H1 (cell line): ENCODE measurements at regions not wholly inside any gene's neighbourhood (a gene's known extent, or its start where the extent isn't known, plus 50 kb on each side); places are given as distances from the start of the nearest gene placed in this dataset.

Source experiments
- CTCF ChIA-PET: fragments of 300-600 bp; sonication (Branson Sonifier 250); formaldehyde crosslinking; loops from one replicate; lab custom pipeline; 2021; ENCODE audit not compliant: partially characterized antibody; lab: Charles Lee
- POLR2A ChIA-PET: fragments of 300-600 bp; sonication (Branson Sonifier 250); formaldehyde crosslinking; loops from one replicate; lab custom pipeline; 2021; ENCODE audit warnings: inconsistent platforms; ENCODE audit not compliant: partially characterized antibody; lab: Charles Lee
- DNase-seq, 2 experiments: peaks; one replicate each; pipeline versions ENCODE4 v3.0.0 to v3.0.0-alpha.2; 2010 to 2022; ENCODE audit warnings: low spot score in 2 of 2, low read depth in 1 of 2, mixed read lengths in 1 of 2
- FAIRE-seq: peaks from 2 replicates; lab custom pipeline; 2011; peaks lifted over from hg19 to GRCh38; lab: Jason Lieb, UNC
- H2AFZ ChIP-seq: 2 replicates; pipeline ENCODE4 v1.8.1; 2012; ENCODE audit warnings: low read length, inconsistent platforms
- H2AK5ac ChIP-seq: 2 replicates; pipeline ENCODE4 v1.6.1; 2013; ENCODE audit warnings: low read depth, low read length
- H2BK120ac ChIP-seq: replicated peaks from 2 replicates; pipeline ENCODE3; 2013; ENCODE audit warnings: low read depth, low read length, inconsistent platforms
- H2BK12ac ChIP-seq: 2 replicates; pipeline ENCODE4 v1.6.1; 2013; ENCODE audit warnings: low read depth, low read length
- H2BK15ac ChIP-seq: 2 replicates; pipeline ENCODE4 v1.6.1; 2013; ENCODE audit warnings: low read length
- H2BK20ac ChIP-seq: 2 replicates; pipeline ENCODE4 v1.6.1; 2013; ENCODE audit warnings: low read length
- H2BK5ac ChIP-seq: 2 replicates; pipeline ENCODE4 v1.6.1; 2013; ENCODE audit warnings: low read depth, low read length
- H3K14ac ChIP-seq: 2 replicates; pipeline ENCODE4 v1.6.1; 2013; ENCODE audit warnings: inconsistent platforms; ENCODE audit not compliant: insufficient read length
- H3K18ac ChIP-seq: 2 replicates; pipeline ENCODE4 v1.6.1; 2013; ENCODE audit warnings: low read length; ENCODE audit errors: extremely low read depth
- H3K23ac ChIP-seq: 2 replicates; pipeline ENCODE4 v1.6.1; 2013; ENCODE audit warnings: inconsistent platforms; ENCODE audit not compliant: insufficient read length
- H3K23me2 ChIP-seq: 2 replicates; pipeline ENCODE4 v1.6.1; 2013; ENCODE audit warnings: low read depth, low read length
- H3K27ac ChIP-seq: 2 replicates; pipeline ENCODE4 v1.6.1; 2011; ENCODE audit warnings: low read depth, low read length, inconsistent platforms
- H3K27me3 ChIP-seq, 4 experiments: replicated peaks in 1 of 4; 1 replicate in 1 of 4; 2 replicates in 3 of 4; pipeline versions ENCODE4 v1.6.1 to v1.8.1; 2011 to 2013; ENCODE audit warnings: low read length in 3 of 4, mild to moderate bottlenecking in 3 of 4, inconsistent platforms in 2 of 4, mixed read lengths in 2 of 4, moderate library complexity in 1 of 4; ENCODE audit not compliant: control insufficient read depth in 3 of 4, insufficient read depth in 3 of 4; ENCODE audit errors: extremely low read depth in 1 of 4
- H3K36me3 ChIP-seq, 4 experiments: 2 replicates each; pipeline versions ENCODE4 v1.6.1 to v1.8.1; 2011 to 2013; ENCODE audit warnings: mild to moderate bottlenecking in 4 of 4, low read length in 3 of 4, moderate library complexity in 2 of 4, control low read depth in 1 of 4, inconsistent platforms in 1 of 4; ENCODE audit not compliant: insufficient read depth in 4 of 4, control insufficient read depth in 2 of 4
- H3K4ac ChIP-seq: replicated peaks from 2 replicates; pipeline ENCODE3; 2013; ENCODE audit warnings: low read length, low read depth, mixed read lengths, inconsistent platforms; ENCODE audit not compliant: insufficient read length
- H3K4me1 ChIP-seq, 4 experiments: replicated peaks in 1 of 4; 1 replicate in 1 of 4; 2 replicates in 3 of 4; pipeline versions ENCODE4 v1.6.1 to v1.8.1; 2011 to 2013; ENCODE audit warnings: low read length in 3 of 4, inconsistent platforms in 2 of 4, mixed read lengths in 1 of 4; ENCODE audit not compliant: insufficient read depth in 4 of 4, control insufficient read depth in 3 of 4
- H3K4me2 ChIP-seq, 2 experiments: 2 replicates each; pipeline versions ENCODE4 v1.6.1 to v1.8.1; 2011 to 2013; ENCODE audit warnings: low read depth in 2 of 2, low read length in 2 of 2, control low read depth in 1 of 2, inconsistent platforms in 1 of 2, mild to moderate bottlenecking in 1 of 2; ENCODE audit not compliant: insufficient read depth in 1 of 2
- H3K4me3 ChIP-seq, 4 experiments: fragments of 200-600, 300-600 bp in 1 of 4; sonication (generic), shearing (Covaris generic), sonication (Bioruptor Twin) in 1 of 4; 2 replicates each; pipeline versions ENCODE4 v1.5.1 to v1.8.1; 2011 to 2016; ENCODE audit warnings: low read length in 4 of 4, low read depth in 3 of 4, control low read depth in 2 of 4, inconsistent platforms in 2 of 4, mild to moderate bottlenecking in 2 of 4, mixed read lengths in 1 of 4, moderate library complexity in 1 of 4; ENCODE audit not compliant: insufficient read depth in 2 of 4; ENCODE audit errors: extremely low read depth in 1 of 4
- H3K56ac ChIP-seq: replicated peaks from 2 replicates; pipeline ENCODE3; 2013; ENCODE audit warnings: low read depth, mild to moderate bottlenecking, mixed read lengths, low read length, inconsistent platforms; ENCODE audit not compliant: insufficient read length
- H3K79me1 ChIP-seq: 2 replicates; pipeline ENCODE4 v1.6.1; 2013; ENCODE audit warnings: low read depth, low read length, control low read depth
- H3K79me2 ChIP-seq, 2 experiments: 2 replicates each; pipeline versions ENCODE4 v1.6.1 to v1.8.1; 2012 to 2013; ENCODE audit warnings: low read length in 2 of 2, mild to moderate bottlenecking in 2 of 2, inconsistent platforms in 1 of 2; ENCODE audit not compliant: insufficient read depth in 2 of 2, control insufficient read depth in 1 of 2
- H3K9ac ChIP-seq, 4 experiments: replicated peaks in 1 of 4; 1 replicate in 1 of 4; 2 replicates in 3 of 4; pipeline versions ENCODE4 v1.6.1 to v1.8.1; 2011 to 2013; ENCODE audit warnings: low read depth in 3 of 4, low read length in 3 of 4, control low read depth in 2 of 4, mild to moderate bottlenecking in 2 of 4, moderate library complexity in 2 of 4, inconsistent platforms in 1 of 4; ENCODE audit errors: extremely low read depth in 1 of 4
- H3K9me3 ChIP-seq, 2 experiments: 2 replicates each; pipeline versions ENCODE4 v1.6.1 to v1.8.1; 2012 to 2013; ENCODE audit warnings: mild to moderate bottlenecking in 2 of 2, moderate library complexity in 2 of 2, control low read depth in 1 of 2, inconsistent platforms in 1 of 2, low read depth in 1 of 2, low read length in 1 of 2, mixed read lengths in 1 of 2; ENCODE audit not compliant: insufficient read depth in 2 of 2
- H4K20me1 ChIP-seq, 2 experiments: replicated peaks in 1 of 2; 2 replicates each; pipeline versions ENCODE3 to v1.8.1; 2011 to 2013; ENCODE audit warnings: inconsistent platforms in 2 of 2, low read length in 2 of 2, mild to moderate bottlenecking in 1 of 2; ENCODE audit not compliant: insufficient read depth in 2 of 2, control insufficient read depth in 1 of 2
- H4K5ac ChIP-seq: 2 replicates; pipeline ENCODE4 v1.6.1; 2013; ENCODE audit warnings: low read length, low read depth, mixed read lengths, inconsistent platforms; ENCODE audit not compliant: insufficient read length
- H4K8ac ChIP-seq: 2 replicates; pipeline ENCODE4 v1.8.0; 2013; ENCODE audit warnings: mild to moderate bottlenecking, moderate library complexity, low read length, inconsistent platforms; ENCODE audit not compliant: insufficient read depth; ENCODE audit errors: extremely low read depth
- H4K91ac ChIP-seq: replicated peaks from 2 replicates; pipeline ENCODE3; 2013; ENCODE audit warnings: low read length, mixed read lengths, inconsistent platforms; ENCODE audit not compliant: insufficient read length
- CHD2 ChIP-seq: IDR thresholded peaks from 2 replicates; pipeline ENCODE4 v1.6.1; 2012; ENCODE audit warnings: low read length, improper control_type of control experiment
- EP300 ChIP-seq, 2 experiments: IDR thresholded peaks; 1 replicate in 1 of 2; 2 replicates in 1 of 2; pipeline ENCODE4 v1.6.1; 2011 to 2012; ENCODE audit warnings: low read depth in 2 of 2, low read length in 2 of 2, mild to moderate bottlenecking in 2 of 2, borderline replicate concordance in 1 of 2, inconsistent platforms in 1 of 2, moderate library complexity in 1 of 2
- KDM4A ChIP-seq: IDR thresholded peaks from one replicate; pipeline ENCODE4 v1.7.1; 2012; ENCODE audit warnings: low read depth, mild to moderate bottlenecking, moderate library complexity, low read length, inconsistent platforms; ENCODE audit not compliant: severe bottlenecking
- PHF8 ChIP-seq: fragments of 200-600 bp; sonication (generic); conservative IDR thresholded peaks from 2 replicates; pipeline ENCODE4 v1.7.1; 2012; ENCODE audit warnings: low read depth, mild to moderate bottlenecking, inconsistent platforms, low read length, moderate library complexity
- POU5F1 ChIP-seq: IDR thresholded peaks from 2 replicates; pipeline ENCODE4 v1.6.1; 2011; ENCODE audit warnings: low read depth, mild to moderate bottlenecking, low read length, moderate library complexity
- RAD21 ChIP-seq, 2 experiments: IDR thresholded peaks in 1 of 2; conservative IDR thresholded peaks in 1 of 2; 2 replicates each; pipeline ENCODE4 v1.6.1; 2011; ENCODE audit warnings: low read depth in 2 of 2, low read length in 2 of 2, improper control_type of control experiment in 1 of 2, inconsistent platforms in 1 of 2, mild to moderate bottlenecking in 1 of 2, moderate library complexity in 1 of 2
- SAP30 ChIP-seq: fragments of 300-600 bp; sonication (generic); IDR thresholded peaks from 2 replicates; pipeline ENCODE4 v1.7.1; 2012; ENCODE audit warnings: low read length, moderate library complexity, mild to moderate bottlenecking, inconsistent platforms; ENCODE audit not compliant: insufficient read depth, insufficient replicate concordance
- SIX5 ChIP-seq: IDR thresholded peaks from 2 replicates; pipeline ENCODE4 v1.6.1; 2011; ENCODE audit warnings: mild to moderate bottlenecking, low read depth, low read length
- TAF7 ChIP-seq: optimal IDR thresholded peaks from 2 replicates; pipeline ENCODE3; 2011; ENCODE audit warnings: low read depth, mild to moderate bottlenecking, inconsistent platforms, low read length, moderate library complexity, borderline replicate concordance
- TCF12 ChIP-seq: IDR thresholded peaks from 2 replicates; pipeline ENCODE4 v1.6.1; 2011; ENCODE audit warnings: low read depth, mild to moderate bottlenecking, low read length
- WGBS, 2 experiments: shearing (Covaris generic) in 1 of 2; methylation state at CpG; one replicate each; pipeline versions ENCODE4 v1.1.6 to v1.1.7; 2013 to 2015; ENCODE audit warnings: low lambda C conversion rate in 2 of 2, mixed read lengths in 2 of 2, inconsistent platforms in 1 of 2, low coverage in 1 of 2, missing lambda C conversion rate in 1 of 2; ENCODE audit not compliant: insufficient replicate concordance in 2 of 2, insufficient coverage in 1 of 2, insufficient read length in 1 of 2; ENCODE audit errors: extremely low coverage in 1 of 2, missing lambda C conversion rate in 1 of 2; 5-methylcytosine and 5-hydroxymethylcytosine counted together

DNA sequence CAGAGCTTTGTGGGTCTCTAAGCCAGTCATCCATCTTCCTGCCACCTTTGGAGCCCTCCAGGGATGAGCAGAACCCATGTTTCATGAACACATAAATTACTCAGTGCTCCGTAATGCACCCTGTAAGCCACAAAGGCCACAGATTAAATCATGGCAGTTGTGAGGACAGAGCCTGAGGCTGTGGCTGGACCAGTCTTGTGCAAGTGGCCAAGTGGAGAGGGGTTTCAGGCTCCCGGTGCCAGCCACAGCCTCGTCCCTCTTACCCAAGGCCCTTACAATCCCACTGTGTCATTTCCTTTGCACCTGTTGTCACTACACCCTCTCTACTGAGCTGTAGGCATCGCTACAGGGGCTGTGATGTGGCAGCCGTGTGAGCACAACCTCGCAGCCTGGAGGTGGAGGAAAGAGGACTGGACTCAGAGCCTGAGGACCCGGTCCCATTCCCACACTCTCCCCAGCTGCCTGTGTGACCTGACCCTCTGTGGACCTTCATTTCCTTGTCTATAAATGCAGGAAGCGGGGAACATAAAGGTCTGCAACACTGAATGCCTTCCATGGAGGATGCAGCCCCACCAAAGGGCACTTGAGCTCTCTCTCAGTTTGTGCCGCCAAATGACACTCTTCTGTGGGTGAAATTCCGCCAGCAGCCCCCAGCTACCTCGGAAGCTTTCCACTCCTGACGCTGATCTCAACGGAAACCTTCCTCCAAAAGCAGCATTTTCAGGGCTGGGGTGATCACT, 792.0 kb downstream of the UQCRFS1 start:
- Histone ChIP-seq H3K23ac (no peak overlapping the region), H3K4ac (no peak overlapping the region), H3K4me3 (no peak overlapping the region), H3K9ac (no peak overlapping the region), H3K56ac (no peak overlapping the region), H2BK120ac (no peak overlapping the region), H3K4me1 (peaks cover 6 to 24% (median 13%) of the 10 kb centered on the region in 4 experiments; a peak in 6 of 7 replicates), H3K27ac (no peak overlapping the region), H3K23me2 (peaks cover 3% of the 10 kb centered on the region; the same call in 1 of the 2 replicates), H3K36me3 (no peaks in the 10 kb centered on the region), H4K8ac (no peak overlapping the region; the same call in 1 of the 2 replicates), H3K27me3 (no peaks in the 10 kb centered on the region), H4K20me1 (no peaks in the 10 kb centered on the region), H2AK5ac (peak overlapping the region; percentile 57; the same call in 1 of the 2 replicates), H2BK15ac (peak overlapping the region; percentile 40; the same call in 1 of the 2 replicates), H3K79me1 (no peaks in the 10 kb centered on the region), H3K18ac (peak overlapping the region; percentile 84; the same call in 1 of the 2 replicates), H2BK5ac (peak overlapping the region; percentile 27; the same call in 1 of the 2 replicates), H2BK12ac (peak overlapping the region; percentile 88; the same call in 1 of the 2 replicates), H4K91ac (no peak overlapping the region), H3K9me3 (no peaks in the 10 kb centered on the region), H4K5ac (no peak overlapping the region), H3K4me2 (no peak overlapping the region), H3K79me2 (no peaks in the 10 kb centered on the region), H2AFZ (no peak overlapping the region), H3K14ac (no peak overlapping the region), H2BK20ac (peak overlapping the region; percentile 51; the same call in 1 of the 2 replicates)
- CTCF ChIA-PET, result no interaction called here
- POLR2A ChIA-PET, result interaction anchor here (1.6 kb wide), 1 partner anchor 8 kb away, joined by 4 read pairs; no protein-coding TSS in a partner anchor
- DNase-seq, result no peak
- FAIRE-seq, result no peak
- 86% methylated on average over 13 of the region's 13 CpGs; no CpG with 5 or more reads in 1 of the 2 experiments for WGBS, 2 experiments
- TF ChIP-seq SIX5, result no peak
- TF ChIP-seq SAP30, result no peak
- no peak for TF ChIP-seq TCF12
- TF ChIP-seq KDM4A, result no peak
- TF ChIP-seq TAF7, result no peak
- no peak for TF ChIP-seq EP300 (IDR thresholded peaks at IDR 0.05; ENCODE audit: borderline replicate concordance in 1 of 2, low read depth in 2 of 2, low read length in 2 of 2)
- TF ChIP-seq RAD21 (IDR thresholded peaks at IDR 0.05 in 1 of 2, conservative IDR thresholded peaks at IDR 0.05 in 1 of 2; ENCODE audit: low read depth in 2 of 2, low read length in 2 of 2), result no peak
- no peak for TF ChIP-seq PHF8
- no peak for TF ChIP-seq POU5F1
- no peak for TF ChIP-seq CHD2
